Testis (tissue), 2 donors: ENCODE measurements at regions not wholly inside any gene's neighbourhood (a gene's known extent, or its start where the extent isn't known, plus 50 kb on each side); places are given as distances from the start of the nearest gene placed in this dataset.

ENCODE experiments used
- CTCF ChIP-seq, 3 experiments: fragments of 450-650 bp in 2 of 3; fragments of 200-600 bp in 1 of 3; sonication (generic) in 1 of 3; IDR thresholded peaks; one replicate each; pipeline ENCODE4 v1.5.1; 2016 to 2019; ENCODE audit warnings: antibody characterized with exemption in 3 of 3, mild to moderate bottlenecking in 2 of 3, moderate library complexity in 1 of 3
- POLR2A ChIP-seq: fragments of 450-650 bp; IDR thresholded peaks from one replicate; pipeline ENCODE4 v1.6.1; 2017; ENCODE audit warnings: antibody characterized with exemption, mild to moderate bottlenecking, moderate library complexity

- TF ChIP-seq CTCF (IDR thresholded peaks at IDR 0.05) (no peak), POLR2A (no peak)
Measured at GRCh38 chr15:39270934-39271333, 309.9 kb upstream of the THBS1 start.
